ENCODE measurements at regions not wholly inside any gene's neighbourhood (a gene's known extent, or its start where the extent isn't known, plus 50 kb on each side); places are given as distances from the start of the nearest gene placed in this dataset.

- intact Hi-C loops (cut with DNase I) = no loop called here
- DNase-seq (ENCODE audit: low spot score) = no peak
Measured at GRCh38 chr6:4606821-4607704, 169.1 kb upstream of the CDYL start.

- intact Hi-C loops (cut with DNase I) = no loop called here
- no peak for DNase-seq (ENCODE audit: low spot score)
Measured at GRCh38 chr6:4606016-4606415, 170.2 kb upstream of the CDYL start.

GRCh38 chr6:4603856-4604369 is 172.3 kb upstream of the CDYL start:
- intact Hi-C loops (cut with DNase I) = no loop called here
- DNase-seq (ENCODE audit: low spot score) = no peak

GRCh38 chr6:4603291-4603690 is 172.9 kb upstream of the CDYL start:
- DNase-seq (ENCODE audit: low spot score) = peak; percentile 87
- intact Hi-C loops (cut with DNase I) = no loop called here

- DNase-seq (ENCODE audit: low spot score) = no peak
- intact Hi-C loops (cut with DNase I) = no loop called here
Measured at GRCh38 chr6:4599924-4600323, 176.3 kb upstream of the CDYL start.

- DNase-seq (ENCODE audit: low spot score) = no peak
- intact Hi-C loops (cut with DNase I) = no loop called here
Measured at GRCh38 chr6:4598384-4598995, 177.7 kb upstream of the CDYL start.

- DNase-seq (ENCODE audit: low spot score) = no peak
- intact Hi-C loops (cut with DNase I) = no loop called here
Measured at GRCh38 chr6:4593951-4594350, 182.3 kb upstream of the CDYL start.

- intact Hi-C loops (cut with DNase I) = no loop called here
- DNase-seq (ENCODE audit: low spot score) = no peak
Measured at GRCh38 chr6:4592026-4592425, 184.2 kb upstream of the CDYL start.

GRCh38 chr6:4591218-4591617 is 185.0 kb upstream of the CDYL start:
- intact Hi-C loops (cut with DNase I) = no loop called here
- DNase-seq (ENCODE audit: low spot score) = no peak

- intact Hi-C loops (cut with DNase I) = no loop called here
- no peak for DNase-seq (ENCODE audit: low spot score)
Measured at GRCh38 chr6:4589295-4589694, 186.9 kb upstream of the CDYL start.

- DNase-seq (ENCODE audit: low spot score) = no peak
- intact Hi-C loops (cut with DNase I) = no loop called here
Measured at GRCh38 chr6:4588581-4588980, 187.6 kb upstream of the CDYL start.

- intact Hi-C loops (cut with DNase I) = no loop called here
Measured at GRCh38 chr6:4588163-4588562, 188.0 kb upstream of the CDYL start.

GRCh38 chr6:4587171-4587570 is 189.0 kb upstream of the CDYL start:
- no peak for DNase-seq (ENCODE audit: low spot score)

More at GRCh38 chr6:4588163-4588562, 188.0 kb upstream of the CDYL start:
- no peak for DNase-seq (ENCODE audit: low spot score)

GRCh38 chr6:4586469-4586859 is 189.7 kb upstream of the CDYL start:
- DNase-seq (ENCODE audit: low spot score) = no peak
- intact Hi-C loops (cut with DNase I) = no loop called here

More at GRCh38 chr6:4587171-4587570, 189.0 kb upstream of the CDYL start:
- intact Hi-C loops (cut with DNase I) = no loop called here

GRCh38 chr6:4585682-4586468 is 190.3 kb upstream of the CDYL start:
- no peak for DNase-seq (ENCODE audit: low spot score)

GRCh38 chr6:4584801-4585200 is 191.4 kb upstream of the CDYL start:
- DNase-seq (ENCODE audit: low spot score) = no peak

More at GRCh38 chr6:4585682-4586468, 190.3 kb upstream of the CDYL start:
- intact Hi-C loops (cut with DNase I) = no loop called here

GRCh38 chr6:4582506-4583417 is 193.4 kb upstream of the CDYL start:
- intact Hi-C loops (cut with DNase I) = no loop called here
- no peak for DNase-seq (ENCODE audit: low spot score)

More at GRCh38 chr6:4584801-4585200, 191.4 kb upstream of the CDYL start:
- intact Hi-C loops (cut with DNase I) = no loop called here

GRCh38 chr6:4581468-4582385 is 194.5 kb upstream of the CDYL start:
- intact Hi-C loops (cut with DNase I) = no loop called here

More at GRCh38 chr6:4581468-4582385, 194.5 kb upstream of the CDYL start:
- no peak for DNase-seq (ENCODE audit: low spot score)
